A549 (cell line): ENCODE measurements at regions not wholly inside any gene's neighbourhood (a gene's known extent, or its start where the extent isn't known, plus 50 kb on each side); places are given as distances from the start of the nearest gene placed in this dataset.

ENCODE experiments used
- ATAC-seq, 2 experiments: fragments of 200-7000 bp in 1 of 2; fragments of >200 bp in 1 of 2; cut with Nextera tagmentation in 1 of 2; cut with Tn5 transposase in 1 of 2; 3 replicates each; pipeline versions ENCODE4 v1.8.0 to v1.9.1; 2018 to 2020; ENCODE audit warnings: mild to moderate bottlenecking in 1 of 2, moderate library complexity in 1 of 2
- CTCF ChIA-PET: fragments of 300-600 bp; sonication (Branson Sonifier 250); formaldehyde crosslinking; extraction: SDS; loops from one replicate; lab custom pipeline; 2021; ENCODE audit warnings: antibody characterized with exemption, inconsistent platforms; lab: Yijun Ruan, JAX
- POLR2A ChIA-PET: fragments of 350-600 bp; formaldehyde crosslinking; extraction: SDS; loops from one replicate; lab custom pipeline; 2021; ENCODE audit warnings: antibody characterized with exemption, inconsistent platforms; lab: Yijun Ruan, JAX
- DNase-seq, 2 experiments: peaks; one replicate each; pipeline versions ENCODE4 v3.0.0 to v3.0.0-alpha.2; 2011 to 2016; ENCODE audit warnings: low read depth in 1 of 2, low spot score in 1 of 2
- FAIRE-seq: peaks from 2 replicates; lab custom pipeline; 2011; peaks lifted over from hg19 to GRCh38; lab: Jason Lieb, UNC
- H3K27ac ChIP-seq, 2 experiments: fragments of >200 bp; sonication (Bioruptor Twin); formaldehyde crosslinking; 3 replicates each; pipeline ENCODE4 v1.5.1; 2016 to 2017
- H3K4me1 ChIP-seq: fragments of >200 bp; sonication (Bioruptor Twin); formaldehyde crosslinking; 3 replicates; pipeline ENCODE4 v1.6.1; 2016
- H3K4me2 ChIP-seq: fragments of >200 bp; sonication (Bioruptor Twin); formaldehyde crosslinking; 3 replicates; pipeline ENCODE4 v1.6.1; 2016
- H3K4me3 ChIP-seq: fragments of >200 bp; sonication (Bioruptor Twin); formaldehyde crosslinking; 3 replicates; pipeline ENCODE4 v1.5.1; 2016
- H3K9me3 ChIP-seq: fragments of >200 bp; sonication (Bioruptor Twin); formaldehyde crosslinking; 3 replicates; pipeline ENCODE4 v1.6.1; 2016
- BHLHE40 ChIP-seq: IDR thresholded peaks from 2 replicates; pipeline ENCODE4 v1.6.1; 2012; ENCODE audit warnings: low read depth, low read length, inconsistent platforms
- CEBPB ChIP-seq, 2 experiments: fragments of >200 bp in 1 of 2; sonication (Bioruptor Twin) in 1 of 2; formaldehyde crosslinking in 1 of 2; IDR thresholded peaks; 2 replicates each; pipeline ENCODE4 v1.6.1; 2012 to 2016
- CHD2 ChIP-seq: fragments of 150-350 bp; IDR thresholded peaks from 2 replicates; pipeline ENCODE4 v1.6.1; 2014; ENCODE audit warnings: low read length; ENCODE audit not compliant: partially characterized antibody
- EHF ChIP-seq: fragments of 250-450 bp; sonication (Bioruptor Pico); IDR thresholded peaks from 2 replicates; pipeline ENCODE4 v1.5.0; 2020; ENCODE audit warnings: mild to moderate bottlenecking
- EHMT2 ChIP-seq: fragments of 200-600 bp; sonication (generic); IDR thresholded peaks from 2 replicates; pipeline ENCODE4 v1.6.1; 2016; ENCODE audit warnings: antibody characterized with exemption, low read depth, mild to moderate bottlenecking, moderate library complexity
- ESRRA ChIP-seq: fragments of 150-350 bp; IDR thresholded peaks from 2 replicates; pipeline ENCODE4 v1.6.1; 2014; ENCODE audit warnings: mild to moderate bottlenecking, low read length, borderline replicate concordance
- FOSB ChIP-seq: fragments of 250-450 bp; sonication (Bioruptor Pico); IDR thresholded peaks from 2 replicates; pipeline ENCODE4 v1.5.0; 2020; ENCODE audit warnings: mild to moderate bottlenecking, moderate library complexity
- FOXS1 ChIP-seq: fragments of 250-450 bp; sonication (Bioruptor Pico); IDR thresholded peaks from 2 replicates; pipeline ENCODE4 v1.5.0; 2020; ENCODE audit warnings: mild to moderate bottlenecking, moderate library complexity
- HDAC2 ChIP-seq: fragments of 200-600 bp; sonication (generic); IDR thresholded peaks from 2 replicates; pipeline ENCODE4 v1.6.1; 2016
- HEYL ChIP-seq: fragments of 250-450 bp; sonication (Bioruptor Pico); IDR thresholded peaks from 2 replicates; pipeline ENCODE4 v1.8.0; 2021; ENCODE audit warnings: mild to moderate bottlenecking, moderate library complexity
- HOXB13 ChIP-seq: fragments of 250-450 bp; sonication (Bioruptor Pico); IDR thresholded peaks from 2 replicates; pipeline ENCODE4 v1.5.0; 2020; ENCODE audit warnings: low read depth, mild to moderate bottlenecking, moderate library complexity
- HOXB5 ChIP-seq: fragments of 250-450 bp; sonication (Bioruptor Pico); IDR thresholded peaks from 2 replicates; pipeline ENCODE4 v1.5.0; 2020; ENCODE audit warnings: mild to moderate bottlenecking, moderate library complexity
- KDM1A ChIP-seq: fragments of 200-600 bp; sonication (generic); IDR thresholded peaks from 2 replicates; pipeline ENCODE4 v1.6.1; 2016; ENCODE audit warnings: low read depth, mild to moderate bottlenecking
- MAZ ChIP-seq: fragments of 150-350 bp; IDR thresholded peaks from 2 replicates; pipeline ENCODE4 v1.6.1; 2014; ENCODE audit warnings: antibody characterized with exemption, low read depth, low read length, borderline replicate concordance
- MYC ChIP-seq: IDR thresholded peaks from 2 replicates; pipeline ENCODE4 v1.6.1; 2012; ENCODE audit warnings: mild to moderate bottlenecking, inconsistent platforms, low read length, improper control_type of control experiment, borderline replicate concordance
- NPAS2 ChIP-seq: fragments of 250-450 bp; sonication (Bioruptor Pico); IDR thresholded peaks from 2 replicates; pipeline ENCODE4 v1.8.0; 2022; ENCODE audit warnings: mild to moderate bottlenecking, moderate library complexity, borderline replicate concordance
- NR3C1 ChIP-seq: fragments of >200 bp; sonication (Bioruptor Twin); formaldehyde crosslinking; IDR thresholded peaks from 3 replicates; pipeline ENCODE4 v1.6.1; 2017
- POLR2A ChIP-seq: IDR thresholded peaks from 2 replicates; pipeline ENCODE4 v1.6.1; 2012; ENCODE audit warnings: mild to moderate bottlenecking, low read length
- POLR2AphosphoS2 ChIP-seq: conservative IDR thresholded peaks from 2 replicates; pipeline ENCODE4 v1.6.1; 2012; ENCODE audit warnings: low read length, improper control_type of control experiment, inconsistent platforms
- RNF2 ChIP-seq: fragments of 200-600 bp; sonication (generic); IDR thresholded peaks from 2 replicates; pipeline ENCODE4 v1.6.1; 2016; ENCODE audit warnings: low read depth, mild to moderate bottlenecking, antibody characterized with exemption, moderate library complexity, borderline replicate concordance
- SREBF2 ChIP-seq: fragments of 450-650 bp; IDR thresholded peaks from 2 replicates; pipeline ENCODE4 v1.6.1; 2014; ENCODE audit warnings: mild to moderate bottlenecking, moderate library complexity
- TFCP2L1 ChIP-seq: fragments of 250-450 bp; sonication (Bioruptor Pico); IDR thresholded peaks from 2 replicates; pipeline ENCODE4 v1.5.0; 2021; ENCODE audit warnings: mild to moderate bottlenecking
- TP53 ChIP-seq: fragments of 250-450 bp; sonication (Bioruptor Pico); IDR thresholded peaks from 2 replicates; pipeline ENCODE4 v1.5.0; 2021; ENCODE audit warnings: mild to moderate bottlenecking, moderate library complexity
- ZC3H11A ChIP-seq: fragments of 450-650 bp; IDR thresholded peaks from 2 replicates; pipeline ENCODE4 v1.6.1; 2014; ENCODE audit warnings: antibody characterized with exemption, mild to moderate bottlenecking
- ZNF302 ChIP-seq: fragments of 250-450 bp; sonication (Bioruptor Pico); IDR thresholded peaks from 2 replicates; pipeline ENCODE4 v1.9.0; 2021; ENCODE audit warnings: inconsistent platforms, mild to moderate bottlenecking, moderate library complexity
- WGBS: methylation state at CpG from one replicate; pipeline ENCODE4 v1.1.6; 2017; ENCODE audit errors: missing lambda C conversion rate; 5-methylcytosine and 5-hydroxymethylcytosine counted together
- TF ChIP-seq, protein P1 (sequence below): IDR thresholded peaks from 2 replicates; pipeline ENCODE4 v1.6.1; 2012
- TF ChIP-seq, protein P2 (sequence below): IDR thresholded peaks from 2 replicates; pipeline ENCODE4 v1.6.1; 2012
- TF ChIP-seq, protein P3 (sequence below): fragments of 200-600 bp; sonication (generic); IDR thresholded peaks from 2 replicates; pipeline ENCODE4 v1.6.1; 2016; ENCODE audit warnings: antibody characterized with exemption, mild to moderate bottlenecking, moderate library complexity
- TF ChIP-seq, protein P4 (sequence below): fragments of >200 bp; sonication (Bioruptor Twin); formaldehyde crosslinking; IDR thresholded peaks from 3 replicates; pipeline ENCODE4 v1.5.1; 2016

DNA sequence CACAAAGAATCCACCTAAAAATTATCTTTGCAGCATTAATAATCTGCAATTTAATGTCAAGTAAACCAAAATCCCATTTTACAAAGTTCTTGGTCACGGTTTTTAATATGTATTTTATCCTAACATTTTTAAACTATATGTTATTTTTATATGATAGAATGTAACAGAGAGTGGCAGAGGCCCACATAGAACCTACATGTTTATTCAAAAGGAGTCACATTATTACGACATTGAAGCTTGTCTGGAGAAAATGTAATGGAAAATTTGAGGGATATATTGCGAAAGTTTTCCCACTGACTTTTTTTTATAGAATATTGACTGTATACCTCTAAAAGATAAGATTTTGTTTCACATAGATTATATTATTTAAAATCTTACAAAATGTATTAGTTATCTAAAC, 89.7 kb upstream of the COL3A1 start:
- H3K4me3 ChIP-seq, result no peak overlapping the region
- peak overlapping the region; percentile 51 for H3K4me2 ChIP-seq
- WGBS, result 64% methylated on average over 3 of the region's 3 CpGs
- ATAC-seq (no peak), FAIRE-seq (no peak), DNase-seq (no peak)
- CTCF ChIA-PET, result no interaction called here
- POLR2A ChIA-PET, result no interaction called here
- no peak overlapping the region for H3K27ac ChIP-seq
- TF ChIP-seq CEBPB (IDR thresholded peaks at IDR 0.05) (peak; percentile 36 to 53; a peak in 2 of 4 replicates), ZC3H11A (no peak)
- 0 out of 3 replicates have a peak, but pooled peaks cover 5% of the 10 kb centered on the region for H3K9me3 ChIP-seq
- H3K4me1 ChIP-seq, result peaks cover 13% of the 10 kb centered on the region; the same call in 2 of the 3 replicates

DNA sequence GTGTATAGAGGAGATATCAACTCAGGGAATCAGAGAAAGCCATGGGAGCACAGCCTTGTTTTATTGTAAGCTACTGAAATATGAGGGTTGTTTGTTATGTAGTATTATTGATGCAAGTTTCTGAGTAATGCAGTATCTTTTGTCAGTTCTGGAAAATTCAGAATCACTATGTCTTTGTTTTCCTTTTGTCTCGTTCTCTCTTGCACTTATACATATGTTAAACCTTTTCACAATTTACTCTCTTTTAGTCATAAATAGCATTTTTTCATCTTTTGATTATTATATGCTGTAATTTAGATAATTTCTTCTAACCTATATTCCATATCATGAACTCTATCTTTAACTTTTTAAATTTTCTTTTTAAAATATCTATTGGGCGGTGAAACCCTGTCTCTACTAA, 85.0 kb upstream of the COL3A1 start:
- Histone ChIP-seq H3K4me3 (no peak overlapping the region), H3K4me1 (peaks cover 8% of the 10 kb centered on the region; the same call in 2 of the 3 replicates), H3K4me2 (no peak overlapping the region), H3K27ac (no peak overlapping the region), H3K9me3 (0 out of 3 replicates have a peak, but pooled peaks cover 9% of the 10 kb centered on the region)
- no peak for ATAC-seq
- no peak for DNase-seq
- TF ChIP-seq, protein P1, sequence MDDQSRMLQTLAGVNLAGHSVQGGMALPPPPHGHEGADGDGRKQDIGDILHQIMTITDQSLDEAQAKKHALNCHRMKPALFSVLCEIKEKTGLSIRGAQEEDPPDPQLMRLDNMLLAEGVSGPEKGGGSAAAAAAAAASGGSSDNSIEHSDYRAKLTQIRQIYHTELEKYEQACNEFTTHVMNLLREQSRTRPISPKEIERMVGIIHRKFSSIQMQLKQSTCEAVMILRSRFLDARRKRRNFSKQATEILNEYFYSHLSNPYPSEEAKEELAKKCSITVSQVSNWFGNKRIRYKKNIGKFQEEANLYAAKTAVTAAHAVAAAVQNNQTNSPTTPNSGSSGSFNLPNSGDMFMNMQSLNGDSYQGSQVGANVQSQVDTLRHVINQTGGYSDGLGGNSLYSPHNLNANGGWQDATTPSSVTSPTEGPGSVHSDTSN, result no peak
- no peak for TF ChIP-seq POLR2AphosphoS2
- TF ChIP-seq RNF2, result no peak
- no peak for TF ChIP-seq FOSB (CRISPR knock-in tag)
- TF ChIP-seq ESRRA, result no peak
- no peak for TF ChIP-seq NR3C1
- no peak for TF ChIP-seq HDAC2
- no peak for TF ChIP-seq FOXS1 (CRISPR knock-in tag)
- no peak for TF ChIP-seq MAZ
- no peak for TF ChIP-seq TP53
- TF ChIP-seq, protein P2, sequence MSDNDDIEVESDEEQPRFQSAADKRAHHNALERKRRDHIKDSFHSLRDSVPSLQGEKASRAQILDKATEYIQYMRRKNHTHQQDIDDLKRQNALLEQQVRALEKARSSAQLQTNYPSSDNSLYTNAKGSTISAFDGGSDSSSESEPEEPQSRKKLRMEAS, result no peak
- TF ChIP-seq EHMT2, result no peak
- TF ChIP-seq EHF (CRISPR knock-in tag), result no peak
- TF ChIP-seq NPAS2, result no peak
- no peak for TF ChIP-seq BHLHE40
- no peak for TF ChIP-seq HOXB5
- no peak for TF ChIP-seq ZNF302 (CRISPR knock-in tag)
- no peak for TF ChIP-seq MYC
- POLR2A ChIA-PET, result no interaction called here
- FAIRE-seq, result no peak
- CTCF ChIA-PET, result no interaction called here
- 70% methylated on average over 2 of the region's 2 CpGs for WGBS

DNA sequence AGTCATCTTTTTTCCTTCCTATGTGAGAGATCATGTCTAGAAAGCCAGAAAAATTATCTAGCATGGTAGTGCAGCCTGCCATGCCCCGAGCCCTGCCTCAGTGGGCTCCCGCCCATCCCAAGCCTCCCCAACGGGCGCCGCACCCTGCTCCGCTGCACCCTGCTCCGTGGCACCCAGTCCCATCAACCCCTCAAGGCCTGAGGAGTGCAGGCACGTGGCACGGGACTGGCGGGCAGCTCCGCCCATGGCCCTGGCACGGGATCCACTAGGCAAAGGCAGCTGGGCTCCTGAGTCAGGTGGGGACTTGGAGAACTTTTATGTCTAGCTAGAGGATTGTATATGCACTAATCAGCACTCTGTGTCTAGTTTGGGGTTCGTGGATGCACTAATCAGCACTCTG, 83.4 kb upstream of the COL3A1 start:
- Histone ChIP-seq H3K4me2 (no peak overlapping the region), H3K27ac (no peak overlapping the region), H3K4me1 (no peaks in the 10 kb centered on the region), H3K9me3 (0 out of 3 replicates have a peak, but pooled peaks cover 9% of the 10 kb centered on the region), H3K4me3 (no peak overlapping the region)
- no peak for DNase-seq
- no peak for FAIRE-seq
- ATAC-seq, result no peak
- ChIA-PET POLR2A (no interaction called here), CTCF (no interaction called here)
- TF ChIP-seq HOXB13 (CRISPR knock-in tag), result no peak
- no peak for TF ChIP-seq FOSB (CRISPR knock-in tag)
- TF ChIP-seq HEYL (CRISPR knock-in tag), result no peak
- TF ChIP-seq, protein P3, sequence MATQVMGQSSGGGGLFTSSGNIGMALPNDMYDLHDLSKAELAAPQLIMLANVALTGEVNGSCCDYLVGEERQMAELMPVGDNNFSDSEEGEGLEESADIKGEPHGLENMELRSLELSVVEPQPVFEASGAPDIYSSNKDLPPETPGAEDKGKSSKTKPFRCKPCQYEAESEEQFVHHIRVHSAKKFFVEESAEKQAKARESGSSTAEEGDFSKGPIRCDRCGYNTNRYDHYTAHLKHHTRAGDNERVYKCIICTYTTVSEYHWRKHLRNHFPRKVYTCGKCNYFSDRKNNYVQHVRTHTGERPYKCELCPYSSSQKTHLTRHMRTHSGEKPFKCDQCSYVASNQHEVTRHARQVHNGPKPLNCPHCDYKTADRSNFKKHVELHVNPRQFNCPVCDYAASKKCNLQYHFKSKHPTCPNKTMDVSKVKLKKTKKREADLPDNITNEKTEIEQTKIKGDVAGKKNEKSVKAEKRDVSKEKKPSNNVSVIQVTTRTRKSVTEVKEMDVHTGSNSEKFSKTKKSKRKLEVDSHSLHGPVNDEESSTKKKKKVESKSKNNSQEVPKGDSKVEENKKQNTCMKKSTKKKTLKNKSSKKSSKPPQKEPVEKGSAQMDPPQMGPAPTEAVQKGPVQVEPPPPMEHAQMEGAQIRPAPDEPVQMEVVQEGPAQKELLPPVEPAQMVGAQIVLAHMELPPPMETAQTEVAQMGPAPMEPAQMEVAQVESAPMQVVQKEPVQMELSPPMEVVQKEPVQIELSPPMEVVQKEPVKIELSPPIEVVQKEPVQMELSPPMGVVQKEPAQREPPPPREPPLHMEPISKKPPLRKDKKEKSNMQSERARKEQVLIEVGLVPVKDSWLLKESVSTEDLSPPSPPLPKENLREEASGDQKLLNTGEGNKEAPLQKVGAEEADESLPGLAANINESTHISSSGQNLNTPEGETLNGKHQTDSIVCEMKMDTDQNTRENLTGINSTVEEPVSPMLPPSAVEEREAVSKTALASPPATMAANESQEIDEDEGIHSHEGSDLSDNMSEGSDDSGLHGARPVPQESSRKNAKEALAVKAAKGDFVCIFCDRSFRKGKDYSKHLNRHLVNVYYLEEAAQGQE, result no peak
- TF ChIP-seq POLR2A, result no peak
- no peak for TF ChIP-seq SREBF2
- no peak for TF ChIP-seq CHD2
- TF ChIP-seq TFCP2L1, result no peak
- TF ChIP-seq, protein P4, sequence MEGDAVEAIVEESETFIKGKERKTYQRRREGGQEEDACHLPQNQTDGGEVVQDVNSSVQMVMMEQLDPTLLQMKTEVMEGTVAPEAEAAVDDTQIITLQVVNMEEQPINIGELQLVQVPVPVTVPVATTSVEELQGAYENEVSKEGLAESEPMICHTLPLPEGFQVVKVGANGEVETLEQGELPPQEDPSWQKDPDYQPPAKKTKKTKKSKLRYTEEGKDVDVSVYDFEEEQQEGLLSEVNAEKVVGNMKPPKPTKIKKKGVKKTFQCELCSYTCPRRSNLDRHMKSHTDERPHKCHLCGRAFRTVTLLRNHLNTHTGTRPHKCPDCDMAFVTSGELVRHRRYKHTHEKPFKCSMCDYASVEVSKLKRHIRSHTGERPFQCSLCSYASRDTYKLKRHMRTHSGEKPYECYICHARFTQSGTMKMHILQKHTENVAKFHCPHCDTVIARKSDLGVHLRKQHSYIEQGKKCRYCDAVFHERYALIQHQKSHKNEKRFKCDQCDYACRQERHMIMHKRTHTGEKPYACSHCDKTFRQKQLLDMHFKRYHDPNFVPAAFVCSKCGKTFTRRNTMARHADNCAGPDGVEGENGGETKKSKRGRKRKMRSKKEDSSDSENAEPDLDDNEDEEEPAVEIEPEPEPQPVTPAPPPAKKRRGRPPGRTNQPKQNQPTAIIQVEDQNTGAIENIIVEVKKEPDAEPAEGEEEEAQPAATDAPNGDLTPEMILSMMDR, result no peak
- TF ChIP-seq KDM1A, result no peak
- TF ChIP-seq, protein P1, result no peak
- TF ChIP-seq BHLHE40, result no peak
- WGBS, result 24% methylated on average over 7 of the region's 13 CpGs
